NT2/D1 (cell line): ENCODE measurements at regions not wholly inside any gene's neighbourhood (a gene's known extent, or its start where the extent isn't known, plus 50 kb on each side); places are given as distances from the start of the nearest gene placed in this dataset.

Source experiments
- SUZ12 ChIP-seq: IDR thresholded peaks from 2 replicates; pipeline ENCODE4 v1.6.1; 2011; ENCODE audit not compliant: insufficient read length, insufficient read depth; ENCODE audit errors: extremely low read depth
- YY1 ChIP-seq: IDR thresholded peaks from 2 replicates; pipeline ENCODE4 v1.6.1; 2011; ENCODE audit not compliant: insufficient read length, insufficient read depth

DNA sequence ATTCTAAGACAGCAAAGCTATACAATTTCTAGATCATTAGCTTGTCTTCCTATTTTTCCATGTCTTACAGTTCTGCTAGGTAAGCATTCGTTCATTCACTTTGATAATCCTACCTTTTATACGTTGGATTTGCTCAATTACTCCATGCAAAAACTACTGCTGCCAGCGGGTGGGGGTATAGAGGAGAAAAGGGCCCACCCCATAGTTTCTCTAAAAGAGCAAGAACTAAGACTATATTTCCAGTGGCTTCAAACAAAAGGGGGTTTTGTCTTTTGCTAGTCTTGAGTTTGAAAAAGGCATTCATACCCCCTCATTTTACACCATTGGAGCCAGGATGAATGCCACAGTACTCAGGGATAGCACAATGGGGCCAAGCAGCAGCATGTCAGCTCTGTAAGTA is 155.7 kb downstream of the WT1 start:
- TF ChIP-seq SUZ12 = no peak
- no peak for TF ChIP-seq YY1
